CD1c-positive myeloid dendritic cell (primary cell): ENCODE measurements at regions not wholly inside any gene's neighbourhood (a gene's known extent, or its start where the extent isn't known, plus 50 kb on each side); places are given as distances from the start of the nearest gene placed in this dataset.
"Not testable (repeated sequence)": the region's sequence is repeated elsewhere in the genome, so short reads cannot be mapped to it uniquely, and the experiment has no call there.

Experiments
- DNase-seq: peaks from one replicate; pipeline ENCODE4 v3.0.0-alpha.2; 2016; ENCODE audit errors: extremely low spot score

- DNase-seq = no peak
These were observed 74.9 kb upstream of the GUCY1A1 start for GRCh38 chr4:155591738-155592143.

DNA sequence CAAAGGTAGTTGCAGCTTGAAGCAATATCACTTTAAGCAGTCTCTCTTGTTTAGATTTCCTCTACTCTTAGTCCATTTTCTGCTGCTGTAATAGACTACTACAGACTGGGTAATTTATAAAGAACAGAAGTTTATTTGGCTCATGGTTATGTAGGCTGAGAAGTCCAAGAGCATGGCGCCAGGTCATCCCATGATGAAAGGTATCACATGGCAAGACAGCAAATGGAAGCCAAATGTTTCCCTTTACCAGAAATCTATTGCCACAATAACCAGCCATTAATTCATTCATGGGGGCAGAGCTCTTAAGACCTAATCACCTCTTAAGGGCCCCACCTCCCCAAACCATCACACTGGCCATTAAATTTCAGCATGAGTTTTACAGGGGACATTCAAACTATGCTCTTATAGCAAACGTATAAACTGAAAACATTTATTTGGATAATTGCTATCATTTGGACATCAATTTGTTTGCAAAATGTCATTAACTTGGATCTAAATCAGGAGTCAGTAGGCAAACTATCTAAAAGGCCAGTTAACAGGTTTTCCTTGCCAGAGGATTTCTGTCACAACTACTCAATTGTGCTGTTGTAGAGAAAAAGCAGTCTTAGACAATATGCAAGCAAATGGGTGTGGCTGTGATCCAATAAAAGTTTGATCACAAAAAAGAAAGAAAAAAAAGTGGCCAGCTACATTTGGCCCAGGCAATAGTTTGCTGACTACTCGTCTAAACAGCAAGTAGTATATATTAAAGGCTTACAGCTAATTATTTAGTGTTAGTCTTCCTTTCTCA, 75.7 kb upstream of the GUCY1A1 start:
- DNase-seq = no peak

- no peak for DNase-seq
These were observed 78.2 kb upstream of the GUCY1A1 start for GRCh38 chr4:155588437-155588836.

GRCh38 chr4:155587766-155588165, 78.9 kb upstream of the GUCY1A1 start:
- no peak for DNase-seq

DNA sequence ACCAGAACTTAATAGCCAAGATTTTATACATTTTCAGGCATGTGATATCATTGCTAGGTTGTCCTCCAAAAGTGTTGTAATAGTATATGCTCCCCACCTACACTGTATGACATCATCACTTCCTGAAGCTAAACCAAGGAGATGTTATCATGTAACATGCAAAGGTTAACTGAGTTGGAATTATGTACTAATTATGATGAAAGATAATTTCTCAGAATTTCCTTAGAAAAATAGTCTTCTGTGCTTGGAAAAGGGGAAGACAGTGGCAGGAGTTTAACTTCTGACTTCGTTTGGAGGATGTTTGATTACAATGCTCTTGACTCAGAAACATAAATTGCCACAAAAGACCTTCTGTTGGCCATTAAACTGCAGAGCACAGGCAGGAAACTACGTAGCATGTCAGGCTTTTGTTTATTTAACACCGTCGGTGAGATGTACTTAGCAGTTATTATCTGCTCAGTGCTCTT, 83.6 kb upstream of the GUCY1A1 start:
- peak; percentile 94 for DNase-seq

GRCh38 chr4:155582041-155582440, 84.6 kb upstream of the GUCY1A1 start:
- no peak for DNase-seq

GRCh38 chr4:155578726-155579370, 87.8 kb upstream of the GUCY1A1 start:
- no peak for DNase-seq

DNA sequence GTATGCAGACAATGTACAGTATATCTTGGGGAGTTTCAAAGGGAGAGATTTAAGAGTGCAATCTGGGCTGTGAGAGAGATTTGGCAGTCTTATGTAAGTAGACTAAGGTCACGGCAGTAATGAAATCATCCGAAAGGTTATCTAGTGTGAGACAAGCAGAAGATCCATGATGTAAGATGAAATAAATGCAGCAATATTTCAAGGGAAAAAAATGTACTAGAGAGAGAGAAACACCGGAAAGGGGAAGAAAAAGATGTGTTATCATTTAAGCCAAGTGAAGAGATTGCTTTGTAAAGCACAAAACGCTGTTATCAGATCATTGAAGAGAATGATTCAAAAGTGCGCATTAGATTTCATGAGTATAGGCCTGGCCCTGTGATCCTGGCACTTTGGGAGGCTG, 88.4 kb upstream of the GUCY1A1 start:
- no peak for DNase-seq

- DNase-seq = not testable (repeated sequence)
These were observed 92.3 kb upstream of the GUCY1A1 start for GRCh38 chr4:155574329-155574728.

- DNase-seq = no peak
These were observed 93.5 kb upstream of the GUCY1A1 start for GRCh38 chr4:155573126-155573525.

DNA sequence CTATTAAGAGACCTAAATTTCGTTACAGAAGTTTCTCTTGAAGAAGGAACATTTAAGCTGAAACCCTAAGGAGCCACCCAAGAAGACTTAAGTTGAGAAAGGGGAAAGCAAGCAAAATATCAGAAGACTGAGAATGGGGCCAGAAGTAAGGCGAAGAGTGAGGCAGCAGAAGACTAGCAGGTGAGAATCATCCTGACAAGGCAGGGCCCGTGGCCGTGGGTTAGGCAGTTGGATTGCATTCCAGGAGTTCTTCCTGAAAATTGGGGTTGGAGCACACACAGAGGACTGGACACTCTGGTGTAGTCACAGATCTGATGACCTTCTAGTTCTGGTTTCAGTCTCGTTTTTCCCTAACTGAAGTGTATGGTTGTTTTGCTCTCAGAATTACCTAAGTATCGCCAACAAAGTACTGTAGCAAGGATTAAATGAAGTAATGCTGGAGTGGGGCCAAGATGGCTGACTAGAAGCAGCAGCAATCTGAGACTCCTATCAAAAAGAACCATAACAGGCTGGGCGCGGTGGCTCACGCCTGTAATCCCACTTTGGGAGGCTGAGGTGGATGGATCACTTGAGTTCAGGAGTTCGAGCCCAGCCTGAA, 94.4 kb upstream of the GUCY1A1 start:
- no peak for DNase-seq

DNA sequence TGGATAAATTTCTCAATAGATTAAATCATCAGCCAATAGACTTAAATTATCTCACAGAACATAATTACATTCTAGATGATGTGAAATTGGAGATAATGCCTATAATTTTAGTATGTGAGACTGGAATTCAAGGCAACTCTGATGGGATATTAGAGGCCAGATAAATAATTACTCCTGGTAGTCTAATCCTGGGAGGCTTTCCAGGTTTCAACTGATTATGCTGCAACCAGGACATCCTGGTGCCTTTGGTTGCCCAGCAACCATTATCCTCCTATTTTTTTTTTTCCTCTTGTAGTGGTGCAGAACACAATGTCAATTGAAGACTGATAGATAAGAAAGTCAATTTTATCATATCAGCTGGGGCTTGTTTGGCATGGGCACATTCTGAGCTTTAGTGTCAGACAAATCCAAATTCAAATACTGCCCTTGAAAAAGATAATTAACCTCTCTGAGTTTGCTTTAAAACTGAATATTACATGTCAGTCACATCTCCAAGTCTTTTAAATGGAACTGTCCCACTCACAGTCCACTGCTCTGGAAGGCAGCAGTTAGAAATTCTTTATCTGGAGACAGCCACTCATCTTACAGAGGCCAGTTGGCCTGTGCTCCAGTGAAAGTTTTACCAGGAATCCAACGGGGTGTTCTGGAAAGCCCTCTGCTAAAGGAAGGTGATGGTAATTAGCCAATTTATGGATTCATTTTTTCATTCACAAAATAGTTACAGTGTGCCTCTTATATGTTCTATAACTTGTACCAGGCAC, 95.3 kb upstream of the GUCY1A1 start:
- DNase-seq = no peak

GRCh38 chr4:155570661-155571060, 96.0 kb upstream of the GUCY1A1 start:
- DNase-seq = no peak

GRCh38 chr4:155569960-155570515, 96.6 kb upstream of the GUCY1A1 start:
- no peak for DNase-seq

- DNase-seq = no peak
These were observed 97.2 kb upstream of the GUCY1A1 start for GRCh38 chr4:155569471-155569870.

DNA sequence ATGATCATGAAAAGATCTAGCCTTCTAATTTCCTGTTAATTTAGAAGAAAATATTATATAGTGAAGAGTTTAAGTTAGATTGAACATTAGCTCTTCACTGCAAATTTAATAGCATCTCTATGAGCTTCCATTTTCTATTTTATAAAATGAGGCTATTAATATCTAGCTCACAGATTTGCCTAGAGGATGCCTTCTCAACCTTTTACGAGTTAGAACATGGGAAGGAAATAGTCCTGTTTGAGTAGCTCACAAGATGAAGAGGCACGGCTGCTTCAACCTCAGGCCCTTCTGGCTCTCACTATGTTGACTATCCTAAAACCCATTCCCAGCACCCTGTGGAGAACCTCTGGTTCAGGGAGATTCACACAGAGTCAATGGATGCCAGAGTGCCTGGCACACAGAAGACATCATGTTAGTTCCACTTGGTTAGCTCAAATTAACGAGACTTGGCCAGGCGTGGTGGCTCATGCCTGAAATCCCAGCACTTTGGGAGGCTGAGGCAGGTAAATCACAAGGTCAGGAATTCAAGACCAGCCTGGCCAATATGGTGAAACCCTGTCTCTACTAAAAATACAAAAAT, 97.9 kb upstream of the GUCY1A1 start:
- no peak for DNase-seq

GRCh38 chr4:155566354-155566753, 100.3 kb upstream of the GUCY1A1 start:
- DNase-seq = no peak

DNA sequence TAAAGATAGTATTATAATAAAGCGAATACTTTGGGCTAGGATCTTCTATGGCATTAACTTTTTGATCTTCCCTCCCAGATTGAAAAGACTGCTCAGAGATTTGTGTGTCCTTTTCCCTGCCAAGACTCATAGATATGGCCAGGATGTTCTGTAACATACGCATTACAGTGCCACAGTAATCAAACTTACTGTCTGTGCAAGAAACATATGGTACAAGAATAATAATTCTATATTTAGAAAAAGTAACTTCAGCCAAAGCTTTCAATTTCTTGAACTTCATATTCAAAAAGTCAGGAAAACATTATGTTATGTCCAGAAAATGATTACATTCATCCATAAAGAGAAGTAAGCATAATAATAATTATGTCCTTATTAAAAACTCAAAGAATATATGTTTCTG, 100.9 kb upstream of the GUCY1A1 start:
- no peak for DNase-seq

GRCh38 chr4:155565330-155565729, 101.3 kb upstream of the GUCY1A1 start:
- no peak for DNase-seq

DNA sequence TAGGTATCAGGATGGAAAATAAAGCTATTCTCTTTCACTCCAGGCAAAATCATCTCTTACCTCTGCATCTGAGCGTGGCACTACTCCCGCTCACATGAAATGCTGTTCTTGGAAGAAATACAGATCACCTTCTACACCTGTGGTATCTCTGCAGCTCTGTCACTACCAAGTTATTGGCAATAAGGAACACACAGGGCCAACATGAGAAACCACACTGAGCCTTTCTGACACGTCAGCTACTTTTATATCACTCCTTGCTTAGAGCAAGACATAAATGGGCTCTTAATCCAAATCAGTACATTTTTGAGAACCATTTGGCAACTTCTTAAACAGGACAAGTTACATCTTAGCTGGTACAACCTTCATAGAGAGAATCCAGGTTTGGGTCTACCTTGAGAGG, 101.8 kb upstream of the GUCY1A1 start:
- DNase-seq = no peak

DNA sequence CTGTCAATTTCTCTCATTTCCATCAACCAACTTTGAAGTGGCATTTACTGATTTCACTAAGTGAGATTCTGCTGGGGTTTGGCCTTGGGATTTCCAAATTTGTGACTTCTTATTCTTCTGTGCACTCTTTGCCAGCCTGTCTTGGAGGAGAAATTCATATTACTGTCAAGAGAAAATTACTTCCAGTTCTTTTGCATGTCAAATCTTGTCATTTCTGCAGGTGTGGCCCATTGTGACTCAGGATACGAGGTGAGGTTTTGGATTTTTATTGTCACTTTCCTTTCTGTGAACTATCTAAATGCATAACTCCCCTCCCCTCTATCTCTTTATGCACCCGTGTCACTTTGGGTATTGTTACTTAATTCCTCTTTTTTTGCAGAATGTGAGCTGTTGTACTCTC, 102.6 kb upstream of the GUCY1A1 start:
- DNase-seq = no peak

- no peak for DNase-seq
These were observed 106.7 kb upstream of the GUCY1A1 start for GRCh38 chr4:155559915-155560314.
